ENCODE measurements at regions not wholly inside any gene's neighbourhood (a gene's known extent, or its start where the extent isn't known, plus 50 kb on each side); places are given as distances from the start of the nearest gene placed in this dataset.

DNA sequence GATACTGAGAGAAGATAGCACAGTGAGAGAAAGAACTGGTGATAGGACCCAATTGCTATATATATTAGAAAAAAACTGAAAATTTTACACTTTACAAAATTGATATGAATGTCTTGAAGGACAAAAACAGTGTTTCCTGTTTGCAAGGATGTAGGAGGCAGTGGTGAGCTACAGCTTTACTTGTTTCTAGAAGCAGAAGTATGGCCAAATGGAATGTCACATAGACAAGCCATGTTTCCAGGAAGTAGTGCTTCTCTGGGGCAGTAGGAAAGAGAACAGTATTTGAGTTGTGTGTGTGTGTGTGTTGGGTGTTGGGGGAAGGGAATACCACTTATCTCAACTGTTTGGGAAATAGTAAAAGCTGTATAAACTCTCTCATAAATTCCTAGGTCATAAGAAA lies 60.9 kb upstream of the IBSP start:
- peaks cover 0 to 10% (median 0%) of the 10 kb centered on the region in 11 donors for H3K9me3 ChIP-seq
- no peaks in the 10 kb centered on the region for H3K4me1 ChIP-seq
- no peaks in the 10 kb centered on the region for H3K36me3 ChIP-seq
- no peak overlapping the region for H3K27ac ChIP-seq
- TF ChIP-seq, protein P1, sequence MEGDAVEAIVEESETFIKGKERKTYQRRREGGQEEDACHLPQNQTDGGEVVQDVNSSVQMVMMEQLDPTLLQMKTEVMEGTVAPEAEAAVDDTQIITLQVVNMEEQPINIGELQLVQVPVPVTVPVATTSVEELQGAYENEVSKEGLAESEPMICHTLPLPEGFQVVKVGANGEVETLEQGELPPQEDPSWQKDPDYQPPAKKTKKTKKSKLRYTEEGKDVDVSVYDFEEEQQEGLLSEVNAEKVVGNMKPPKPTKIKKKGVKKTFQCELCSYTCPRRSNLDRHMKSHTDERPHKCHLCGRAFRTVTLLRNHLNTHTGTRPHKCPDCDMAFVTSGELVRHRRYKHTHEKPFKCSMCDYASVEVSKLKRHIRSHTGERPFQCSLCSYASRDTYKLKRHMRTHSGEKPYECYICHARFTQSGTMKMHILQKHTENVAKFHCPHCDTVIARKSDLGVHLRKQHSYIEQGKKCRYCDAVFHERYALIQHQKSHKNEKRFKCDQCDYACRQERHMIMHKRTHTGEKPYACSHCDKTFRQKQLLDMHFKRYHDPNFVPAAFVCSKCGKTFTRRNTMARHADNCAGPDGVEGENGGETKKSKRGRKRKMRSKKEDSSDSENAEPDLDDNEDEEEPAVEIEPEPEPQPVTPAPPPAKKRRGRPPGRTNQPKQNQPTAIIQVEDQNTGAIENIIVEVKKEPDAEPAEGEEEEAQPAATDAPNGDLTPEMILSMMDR (IDR thresholded peaks at IDR 0.05) = no peak
- no peak for DNase-seq
- no peaks in the 10 kb centered on the region for H3K27me3 ChIP-seq
- intact Hi-C loops (cut with DNase I) = no loop called here
- ATAC-seq = no peak
- no peak overlapping the region for H3K4me3 ChIP-seq

DNA sequence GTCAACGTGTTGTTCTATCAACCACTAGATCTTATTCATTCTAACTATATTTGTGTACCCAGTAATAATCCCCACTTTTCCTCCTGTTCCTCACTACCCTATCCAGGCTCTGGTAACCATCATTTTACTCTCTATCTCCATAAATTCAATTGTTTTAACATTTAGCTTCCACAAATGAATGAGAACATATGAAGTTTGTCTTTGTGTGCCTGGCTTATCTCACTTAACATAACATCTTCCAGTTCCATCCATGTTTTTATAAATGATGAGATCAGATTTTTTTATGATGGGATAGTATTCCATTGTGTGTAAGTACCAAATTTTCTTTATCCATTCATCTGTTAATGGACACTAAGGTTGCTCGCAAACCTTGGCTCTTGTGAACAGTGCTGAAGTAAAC lies 59.9 kb upstream of the IBSP start:
- 87 to 93% methylated on average over 2 of the region's 2 CpGs for WGBS, 2 donors
- intact Hi-C loops (cut with DNase I) = no loop called here
- H3K4me1 ChIP-seq = no peaks in the 10 kb centered on the region
- H3K9me3 ChIP-seq = peaks cover 0 to 10% (median 0%) of the 10 kb centered on the region in 11 donors
- H3K36me3 ChIP-seq = no peaks in the 10 kb centered on the region
- H3K27ac ChIP-seq = no peak overlapping the region
- H3K27me3 ChIP-seq = no peaks in the 10 kb centered on the region
- DNase-seq (no peak), ATAC-seq (no peak)
- no peak overlapping the region for H3K4me3 ChIP-seq
- TF ChIP-seq, protein P1 (IDR thresholded peaks at IDR 0.05) = no peak

DNA sequence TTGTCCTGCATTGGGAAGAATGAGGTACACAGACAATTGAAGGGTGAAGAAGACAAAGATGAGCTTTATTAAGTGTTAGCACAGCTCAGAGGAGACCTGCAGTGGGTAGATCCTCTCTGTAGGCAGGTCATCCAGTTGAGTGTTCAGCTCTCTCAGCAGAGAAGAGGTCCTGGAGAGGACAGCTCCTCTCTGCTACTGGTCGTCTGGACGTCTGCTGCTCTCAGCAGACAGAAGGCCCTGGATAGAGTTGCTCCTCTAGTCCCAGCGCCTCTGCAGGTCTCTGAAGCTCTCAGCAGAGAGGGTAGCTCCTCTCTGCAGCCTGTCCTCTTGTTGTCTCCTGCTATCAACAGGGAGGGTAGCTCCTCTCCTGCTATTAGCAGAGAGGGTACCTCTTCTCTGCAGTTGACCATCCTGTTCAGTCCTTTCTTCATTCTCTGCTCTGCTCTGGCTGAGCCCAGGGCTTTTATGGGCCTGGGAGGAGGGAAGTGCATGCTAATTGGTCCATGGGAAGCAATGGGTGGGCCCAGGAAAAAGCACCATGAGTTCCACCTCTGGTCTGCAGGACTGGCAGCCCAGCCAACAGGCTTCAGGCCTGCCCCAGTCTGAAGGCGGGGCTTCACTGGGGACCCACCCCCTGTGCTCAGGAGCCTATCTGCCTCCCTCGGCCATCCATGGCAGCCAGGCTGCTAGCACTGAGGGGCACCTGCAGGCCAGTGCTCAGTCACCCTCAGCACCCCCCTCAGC lies 54.1 kb upstream of the IBSP start:
- no peak for DNase-seq
- 59 to 76% methylated on average over 5 of the region's 5 CpGs for WGBS, 2 donors
- Histone ChIP-seq H3K27ac (no peak overlapping the region), H3K36me3 (no peaks in the 10 kb centered on the region), H3K9me3 (peaks cover 0 to 10% (median 0%) of the 10 kb centered on the region in 11 donors), H3K27me3 (no peaks in the 10 kb centered on the region), H3K4me1 (no peaks in the 10 kb centered on the region), H3K4me3 (no peak overlapping the region)
- intact Hi-C loops (cut with DNase I) = no loop called here
- no peak for ATAC-seq
- TF ChIP-seq, protein P1 (IDR thresholded peaks at IDR 0.05) = no peak

DNA sequence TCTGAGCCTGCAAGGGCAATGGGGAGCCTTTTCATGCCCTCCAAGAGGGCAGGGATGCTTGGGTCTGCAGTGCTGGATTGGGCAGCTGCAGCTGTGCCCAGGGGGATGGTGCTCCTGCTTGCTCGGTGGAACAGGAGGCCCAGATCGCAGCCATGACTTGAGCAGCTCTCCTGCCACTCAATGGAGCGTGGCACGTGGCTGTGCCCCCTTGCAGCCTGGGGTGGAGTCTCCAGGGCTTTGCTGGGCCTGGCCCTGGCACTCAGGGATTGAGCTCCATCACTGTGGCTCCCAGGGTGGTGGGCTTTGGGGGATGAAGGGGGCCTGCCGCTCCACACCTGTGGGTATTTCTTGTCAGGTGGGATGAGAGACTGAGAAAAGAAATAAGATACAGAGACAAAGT lies 53.4 kb upstream of the IBSP start:
- intact Hi-C loops (cut with DNase I) = no loop called here
- Histone ChIP-seq H3K36me3 (no peaks in the 10 kb centered on the region), H3K27me3 (no peaks in the 10 kb centered on the region), H3K4me1 (no peaks in the 10 kb centered on the region), H3K27ac (no peak overlapping the region), H3K4me3 (no peak overlapping the region), H3K9me3 (peaks cover 0 to 10% (median 0%) of the 10 kb centered on the region in 11 donors)
- TF ChIP-seq, protein P1 (IDR thresholded peaks at IDR 0.05) = no peak
- ATAC-seq = no peak
- DNase-seq = no peak
- 93% methylated on average over 5 of the region's 5 CpGs for WGBS, 2 donors
